Transverse colon (tissue), 4 donors: ENCODE measurements at regions not wholly inside any gene's neighbourhood (a gene's known extent, or its start where the extent isn't known, plus 50 kb on each side); places are given as distances from the start of the nearest gene placed in this dataset.
"Not testable (repeated sequence)": the region's sequence is repeated elsewhere in the genome, so short reads cannot be mapped to it uniquely, and the experiment has no call there.

Source experiments
- DNase-seq: peaks from one replicate; pipeline ENCODE4 v3.0.0-alpha.2; 2019
- H3K27ac ChIP-seq, 4 donors: fragments of 200-600 bp; sonication (generic); 2 replicates each; pipeline ENCODE4 v1.5.1; 2016 to 2018; ENCODE audit warnings: inconsistent platforms in 4 of 4
- H3K27me3 ChIP-seq: fragments of 200-600 bp; sonication (generic); 2 replicates; pipeline ENCODE4 v1.5.1; 2017; ENCODE audit warnings: inconsistent platforms
- H3K36me3 ChIP-seq, 4 donors: fragments of 200-600 bp; sonication (generic); 2 replicates each; pipeline ENCODE4 v1.5.1; 2017 to 2019; ENCODE audit warnings: inconsistent platforms in 4 of 4
- H3K4me1 ChIP-seq, 4 donors: fragments of 200-600 bp; sonication (generic); 2 replicates each; pipeline ENCODE4 v1.5.1; 2017 to 2020; ENCODE audit warnings: inconsistent platforms in 4 of 4
- H3K4me3 ChIP-seq, 4 donors: fragments of 200-600 bp; sonication (generic); 1 replicate in 1 of 4; 2 replicates in 3 of 4; pipeline versions ENCODE4 v1.5.1 to v1.6.1; 2017 to 2019; ENCODE audit warnings: inconsistent platforms in 4 of 4
- H3K9me3 ChIP-seq, 2 donors: fragments of 200-600 bp; sonication (generic); 2 replicates each; pipeline ENCODE4 v1.5.1; 2017 to 2019; ENCODE audit warnings: inconsistent platforms in 2 of 2
- EP300 ChIP-seq: sonication (generic); formaldehyde crosslinking; IDR thresholded peaks from one replicate; pipeline ENCODE4 v1.6.1; 2017; ENCODE audit warnings: antibody characterized with exemption, low read depth
- POLR2A ChIP-seq: fragments of 450-650 bp; IDR thresholded peaks from one replicate; pipeline ENCODE4 v1.6.1; 2016; ENCODE audit warnings: antibody characterized with exemption, mild to moderate bottlenecking, moderate library complexity
- POLR2AphosphoS5 ChIP-seq, 3 donors: sonication (generic); formaldehyde crosslinking; IDR thresholded peaks; one replicate each; pipeline ENCODE4 v1.6.1; 2016; ENCODE audit warnings: antibody characterized with exemption in 3 of 3
- WGBS, 2 donors: methylation state at CpG; one replicate each; pipeline ENCODE4 v1.1.5; 2018; ENCODE audit warnings: low coverage in 1 of 2; 5-methylcytosine and 5-hydroxymethylcytosine counted together
- in situ Hi-C, 4 donors: fragments of 200-750 bp; cut with MboI; loops; one replicate each; pipeline versions ENCODE4 v1.15.0 to v1.15.1; 2017; ENCODE audit warnings: low sequenced_read_pairs in 3 of 4, low pct_ligation_motif_present in 1 of 4, low pct_unique_long_range_greater_than_20kb in 1 of 4
- intact Hi-C: fragments of 100-400 bp; cut with DNase I; formaldehyde crosslinking; loops from one replicate; pipeline ENCODE4 v1.15.1; 2023; ENCODE audit warnings: low total_unique reads
- TF ChIP-seq, protein P1 (sequence below), 5 experiments: fragments of 200-600 bp in 3 of 5; fragments of 450-650 bp in 2 of 5; sonication (generic) in 3 of 5; IDR thresholded peaks; 1 replicate in 2 of 5; 2 replicates in 3 of 5; pipeline ENCODE4 v1.5.1; 2016 to 2017; ENCODE audit warnings: antibody characterized with exemption in 5 of 5, inconsistent platforms in 3 of 5, mild to moderate bottlenecking in 2 of 5, moderate library complexity in 1 of 5

DNA sequence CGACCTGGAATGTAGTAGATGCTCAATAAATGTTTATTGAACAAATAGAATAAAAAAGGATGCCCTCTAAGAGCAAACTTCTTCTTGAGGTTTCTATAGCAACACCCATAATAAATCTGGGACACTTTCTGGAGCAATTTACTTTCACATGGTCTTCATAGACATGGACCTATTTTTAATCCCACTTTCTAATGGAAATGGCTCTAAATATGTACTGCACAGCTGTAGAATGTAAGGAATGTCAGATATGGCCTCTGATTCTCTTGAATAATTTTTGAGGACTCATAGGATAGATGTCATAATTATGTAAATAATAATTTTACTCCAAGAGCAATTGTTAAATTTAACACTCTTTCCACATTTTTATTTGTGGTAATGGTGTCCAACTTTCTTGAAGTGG lies 133.5 kb upstream of the DAAM1 start:
- in situ Hi-C loops (loop anchor here in 2 of 4 donors (10.0 to 25.0 kb wide), 2 partner anchors 550 to 568 kb away; no protein-coding TSS in a partner anchor), intact Hi-C loops (no loop called here)
- Histone ChIP-seq H3K36me3 (no peaks in the 10 kb centered on the region), H3K4me3 (no peak overlapping the region), H3K27me3 (no peaks in the 10 kb centered on the region), H3K4me1 (no peaks in the 10 kb centered on the region), H3K27ac (no peak overlapping the region), H3K9me3 (no peaks in the 10 kb centered on the region)
- TF ChIP-seq POLR2AphosphoS5 (IDR thresholded peaks at IDR 0.05) (no peak), POLR2A (no peak), EP300 (no peak)
- TF ChIP-seq, protein P1, sequence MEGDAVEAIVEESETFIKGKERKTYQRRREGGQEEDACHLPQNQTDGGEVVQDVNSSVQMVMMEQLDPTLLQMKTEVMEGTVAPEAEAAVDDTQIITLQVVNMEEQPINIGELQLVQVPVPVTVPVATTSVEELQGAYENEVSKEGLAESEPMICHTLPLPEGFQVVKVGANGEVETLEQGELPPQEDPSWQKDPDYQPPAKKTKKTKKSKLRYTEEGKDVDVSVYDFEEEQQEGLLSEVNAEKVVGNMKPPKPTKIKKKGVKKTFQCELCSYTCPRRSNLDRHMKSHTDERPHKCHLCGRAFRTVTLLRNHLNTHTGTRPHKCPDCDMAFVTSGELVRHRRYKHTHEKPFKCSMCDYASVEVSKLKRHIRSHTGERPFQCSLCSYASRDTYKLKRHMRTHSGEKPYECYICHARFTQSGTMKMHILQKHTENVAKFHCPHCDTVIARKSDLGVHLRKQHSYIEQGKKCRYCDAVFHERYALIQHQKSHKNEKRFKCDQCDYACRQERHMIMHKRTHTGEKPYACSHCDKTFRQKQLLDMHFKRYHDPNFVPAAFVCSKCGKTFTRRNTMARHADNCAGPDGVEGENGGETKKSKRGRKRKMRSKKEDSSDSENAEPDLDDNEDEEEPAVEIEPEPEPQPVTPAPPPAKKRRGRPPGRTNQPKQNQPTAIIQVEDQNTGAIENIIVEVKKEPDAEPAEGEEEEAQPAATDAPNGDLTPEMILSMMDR (IDR thresholded peaks at IDR 0.05) = no peak
- DNase-seq = no peak
- 15 to 22% methylated on average over 1 of the region's 1 CpG for WGBS, 2 donors

DNA sequence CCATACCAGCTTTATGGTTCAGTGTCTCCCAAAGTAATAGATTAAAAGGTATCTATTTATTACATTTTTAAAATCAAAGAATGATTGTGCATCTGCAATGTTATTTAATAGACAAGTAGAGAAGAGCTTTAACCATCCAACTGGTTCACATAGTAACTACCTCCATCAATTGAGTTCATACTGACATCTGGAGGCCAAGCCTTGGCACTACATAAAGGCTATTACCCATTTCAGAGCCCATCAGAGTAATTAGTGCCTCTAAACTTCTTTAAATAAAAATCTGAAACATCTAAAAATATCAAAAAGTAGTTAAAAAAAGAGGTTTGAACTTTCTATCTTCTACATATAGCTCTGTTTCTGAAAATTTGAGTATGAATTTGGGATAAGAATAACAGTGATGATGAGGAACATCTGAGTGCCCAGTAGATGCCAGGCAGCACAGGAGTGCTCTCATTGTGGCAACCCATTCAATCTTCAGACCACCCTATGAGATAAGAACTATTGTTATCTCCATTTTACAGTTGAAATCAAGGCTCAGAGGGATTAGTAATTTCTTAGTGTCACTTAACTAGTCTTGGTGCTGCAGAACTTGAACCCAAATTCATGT lies 132.9 kb upstream of the DAAM1 start:
- H3K9me3 ChIP-seq = no peaks in the 10 kb centered on the region
- intact Hi-C loops = loop anchor here (2.0 kb wide), 1 partner anchor 555 kb away; no protein-coding TSS in a partner anchor
- no peaks in the 10 kb centered on the region for H3K36me3 ChIP-seq
- no peak overlapping the region for H3K27ac ChIP-seq
- TF ChIP-seq EP300 = no peak
- no peak for TF ChIP-seq POLR2A
- TF ChIP-seq, protein P1 (IDR thresholded peaks at IDR 0.05) = peak; percentile 63 to 75 (median 67)
- no peak for TF ChIP-seq POLR2AphosphoS5 (IDR thresholded peaks at IDR 0.05)
- no peaks in the 10 kb centered on the region for H3K27me3 ChIP-seq
- H3K4me1 ChIP-seq = no peaks in the 10 kb centered on the region
- H3K4me3 ChIP-seq = no peak overlapping the region
- in situ Hi-C loops = loop anchor here in 2 of 4 donors (10.0 to 25.0 kb wide), 2 partner anchors 551 to 568 kb away; no protein-coding TSS in a partner anchor
- peak; percentile 17 for DNase-seq

DNA sequence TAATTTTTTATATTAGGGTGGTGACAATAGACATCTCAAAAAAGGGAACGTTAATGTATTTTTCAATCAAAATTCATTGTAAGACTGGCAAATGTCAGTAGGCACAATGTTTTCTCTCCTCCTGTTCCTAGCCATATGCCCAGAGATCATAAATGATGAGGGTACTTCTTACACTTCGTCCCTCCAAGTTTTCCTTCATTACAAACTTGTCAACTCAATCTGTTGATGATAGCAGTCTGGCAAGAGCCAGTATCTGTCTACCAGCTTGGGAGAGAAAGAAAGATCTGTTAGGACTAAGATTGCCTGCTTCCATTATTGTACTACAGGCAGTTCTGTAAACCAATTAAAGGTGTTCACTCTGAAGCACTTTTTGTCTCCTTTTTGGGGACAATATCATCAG lies 130.9 kb upstream of the DAAM1 start:
- no peak for DNase-seq
- H3K9me3 ChIP-seq = no peaks in the 10 kb centered on the region
- in situ Hi-C loops = loop anchor here in 2 of 4 donors (10.0 to 25.0 kb wide), 2 partner anchors 553 to 570 kb away; no protein-coding TSS in a partner anchor
- H3K4me3 ChIP-seq = no peak overlapping the region
- no peaks in the 10 kb centered on the region for H3K36me3 ChIP-seq
- TF ChIP-seq EP300 = no peak
- TF ChIP-seq, protein P1 (IDR thresholded peaks at IDR 0.05) = no peak
- no peak for TF ChIP-seq POLR2AphosphoS5 (IDR thresholded peaks at IDR 0.05)
- TF ChIP-seq POLR2A = no peak
- intact Hi-C loops = loop anchor here (2.0 kb wide), 1 partner anchor 557 kb away; no protein-coding TSS in a partner anchor
- no peak overlapping the region for H3K27ac ChIP-seq
- H3K4me1 ChIP-seq = no peaks in the 10 kb centered on the region
- H3K27me3 ChIP-seq = no peaks in the 10 kb centered on the region
- WGBS, 2 donors = 33 to 71% methylated on average over 2 of the region's 2 CpGs

DNA sequence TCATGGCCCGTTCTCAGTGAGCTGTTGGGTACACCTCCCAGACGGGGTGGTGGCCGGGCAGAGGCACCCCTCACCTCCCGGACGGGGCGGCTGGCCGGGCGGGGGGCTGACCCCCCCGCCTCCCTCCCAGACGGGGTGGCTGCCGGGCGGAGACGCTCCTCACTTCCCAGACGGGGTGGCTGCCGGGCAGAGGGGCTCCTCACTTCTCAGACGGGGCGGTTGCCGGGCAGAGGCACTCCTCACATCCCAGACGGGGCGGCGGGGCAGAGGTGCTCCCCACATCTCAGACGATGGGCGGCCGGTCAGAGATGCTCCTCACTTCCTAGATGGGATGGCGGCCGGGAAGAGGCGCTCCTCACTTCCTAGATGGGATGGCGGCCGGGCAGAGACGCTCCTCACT lies 129.7 kb upstream of the DAAM1 start:
- H3K4me3 ChIP-seq, DNase-seq, H3K9me3 ChIP-seq, intact Hi-C loops, H3K36me3 ChIP-seq, H3K27ac ChIP-seq, H3K27me3 ChIP-seq, H3K4me1 ChIP-seq: not testable (repeated sequence)
- 87 to 93% methylated on average over 3 of the region's 30 CpGs for WGBS, 2 donors
- in situ Hi-C loops = loop anchor here in 2 of 4 donors (10.0 to 25.0 kb wide), 2 partner anchors 554 to 571 kb away; no protein-coding TSS in a partner anchor

DNA sequence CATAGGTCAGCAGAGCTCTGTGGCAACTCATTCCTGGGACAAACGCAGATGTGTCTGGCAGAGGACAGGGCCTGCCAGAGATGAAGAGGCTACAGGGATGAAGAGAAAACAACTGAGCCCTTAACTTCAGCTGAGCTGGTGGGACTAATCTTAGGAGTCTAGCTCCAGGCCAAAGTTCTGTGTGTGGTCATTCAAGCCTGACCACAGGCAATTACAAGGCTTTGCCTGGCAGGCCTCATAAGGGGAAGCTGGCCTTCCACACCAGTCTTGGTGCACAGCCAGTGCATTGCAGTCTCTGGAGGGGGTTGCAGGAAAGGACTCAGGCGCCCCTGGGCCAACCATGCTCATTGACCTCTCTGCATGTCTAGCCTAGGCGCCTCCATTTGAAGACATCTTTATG lies 127.6 kb upstream of the DAAM1 start:
- TF ChIP-seq EP300 = no peak
- TF ChIP-seq POLR2AphosphoS5 (IDR thresholded peaks at IDR 0.05) = no peak
- TF ChIP-seq, protein P1 (IDR thresholded peaks at IDR 0.05) = no peak
- no peak for TF ChIP-seq POLR2A
- H3K36me3 ChIP-seq = no peaks in the 10 kb centered on the region
- H3K4me1 ChIP-seq = no peaks in the 10 kb centered on the region
- no peaks in the 10 kb centered on the region for H3K27me3 ChIP-seq
- intact Hi-C loops (no loop called here), in situ Hi-C loops (loop anchor here in 1 of 4 donors (25.0 kb wide), 1 partner anchor 574 kb away; no protein-coding TSS in a partner anchor)
- 87 to 100% methylated on average over 1 to 3 of the region's 3 CpGs for WGBS, 2 donors
- peaks cover 6 to 9% of the 10 kb centered on the region in 2 donors for H3K9me3 ChIP-seq
- no peak overlapping the region for H3K4me3 ChIP-seq
- H3K27ac ChIP-seq = no peak overlapping the region
- DNase-seq = no peak
